ENCODE measurements at regions not wholly inside any gene's neighbourhood (a gene's known extent, or its start where the extent isn't known, plus 50 kb on each side); places are given as distances from the start of the nearest gene placed in this dataset.

DNA sequence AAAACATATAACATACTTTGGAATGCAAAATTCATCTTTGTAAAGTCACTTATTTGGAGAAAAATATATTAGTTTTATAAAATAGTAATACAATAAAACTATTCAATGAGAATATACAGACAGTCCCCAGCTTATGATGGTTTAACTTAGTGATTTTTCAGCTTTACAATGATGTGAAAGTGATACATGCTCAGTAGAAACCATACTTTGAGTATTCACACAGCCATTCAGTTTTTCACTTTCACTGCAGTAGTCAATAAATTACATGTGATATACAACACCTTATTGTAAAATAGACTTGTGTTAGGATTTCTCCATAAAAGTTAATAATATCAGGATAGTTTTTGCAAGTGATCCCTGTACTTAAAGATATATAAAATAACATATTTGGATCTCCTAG is 436.0 kb downstream of the CENPC start:
- no peaks in the 10 kb centered on the region for H3K36me3 ChIP-seq (replicated peaks in 1 of 2; ENCODE audit: control insufficient read depth in 1 of 2, insufficient read depth in 2 of 2, low read length in 2 of 2)
- H3K27ac ChIP-seq (ENCODE audit: extremely low read length, insufficient read depth, low read length): no peak overlapping the region
- no peaks in the 10 kb centered on the region for H3K9me3 ChIP-seq (ENCODE audit: low read length)
- no peaks in the 10 kb centered on the region for H3K4me1 ChIP-seq (ENCODE audit: insufficient read depth, low read length)
- no peak overlapping the region for H3K4me2 ChIP-seq (ENCODE audit: low read depth, low read length)
- no peak for TF ChIP-seq FOXA1 (IDR thresholded peaks at IDR 0.05)
- TF ChIP-seq FOXA1 (CRISPR knock-in tag; IDR thresholded peaks at IDR 0.05): no peak
- TF ChIP-seq ISL2 (CRISPR knock-in tag; IDR thresholded peaks at IDR 0.05): no peak
- TF ChIP-seq, protein P1, sequence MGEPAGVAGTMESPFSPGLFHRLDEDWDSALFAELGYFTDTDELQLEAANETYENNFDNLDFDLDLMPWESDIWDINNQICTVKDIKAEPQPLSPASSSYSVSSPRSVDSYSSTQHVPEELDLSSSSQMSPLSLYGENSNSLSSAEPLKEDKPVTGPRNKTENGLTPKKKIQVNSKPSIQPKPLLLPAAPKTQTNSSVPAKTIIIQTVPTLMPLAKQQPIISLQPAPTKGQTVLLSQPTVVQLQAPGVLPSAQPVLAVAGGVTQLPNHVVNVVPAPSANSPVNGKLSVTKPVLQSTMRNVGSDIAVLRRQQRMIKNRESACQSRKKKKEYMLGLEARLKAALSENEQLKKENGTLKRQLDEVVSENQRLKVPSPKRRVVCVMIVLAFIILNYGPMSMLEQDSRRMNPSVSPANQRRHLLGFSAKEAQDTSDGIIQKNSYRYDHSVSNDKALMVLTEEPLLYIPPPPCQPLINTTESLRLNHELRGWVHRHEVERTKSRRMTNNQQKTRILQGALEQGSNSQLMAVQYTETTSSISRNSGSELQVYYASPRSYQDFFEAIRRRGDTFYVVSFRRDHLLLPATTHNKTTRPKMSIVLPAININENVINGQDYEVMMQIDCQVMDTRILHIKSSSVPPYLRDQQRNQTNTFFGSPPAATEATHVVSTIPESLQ (CRISPR knock-in tag; conservative IDR thresholded peaks at IDR 0.05): no peak
- TF ChIP-seq RBM39 (IDR thresholded peaks at IDR 0.05; ENCODE audit: low read depth, low read length, poor library complexity, severe bottlenecking): no peak
- TF ChIP-seq, protein P2, sequence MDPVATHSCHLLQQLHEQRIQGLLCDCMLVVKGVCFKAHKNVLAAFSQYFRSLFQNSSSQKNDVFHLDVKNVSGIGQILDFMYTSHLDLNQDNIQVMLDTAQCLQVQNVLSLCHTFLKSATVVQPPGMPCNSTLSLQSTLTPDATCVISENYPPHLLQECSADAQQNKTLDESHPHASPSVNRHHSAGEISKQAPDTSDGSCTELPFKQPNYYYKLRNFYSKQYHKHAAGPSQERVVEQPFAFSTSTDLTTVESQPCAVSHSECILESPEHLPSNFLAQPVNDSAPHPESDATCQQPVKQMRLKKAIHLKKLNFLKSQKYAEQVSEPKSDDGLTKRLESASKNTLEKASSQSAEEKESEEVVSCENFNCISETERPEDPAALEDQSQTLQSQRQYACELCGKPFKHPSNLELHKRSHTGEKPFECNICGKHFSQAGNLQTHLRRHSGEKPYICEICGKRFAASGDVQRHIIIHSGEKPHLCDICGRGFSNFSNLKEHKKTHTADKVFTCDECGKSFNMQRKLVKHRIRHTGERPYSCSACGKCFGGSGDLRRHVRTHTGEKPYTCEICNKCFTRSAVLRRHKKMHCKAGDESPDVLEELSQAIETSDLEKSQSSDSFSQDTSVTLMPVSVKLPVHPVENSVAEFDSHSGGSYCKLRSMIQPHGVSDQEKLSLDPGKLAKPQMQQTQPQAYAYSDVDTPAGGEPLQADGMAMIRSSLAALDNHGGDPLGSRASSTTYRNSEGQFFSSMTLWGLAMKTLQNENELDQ (CRISPR knock-in tag; IDR thresholded peaks at IDR 0.05; ENCODE audit: borderline replicate concordance): no peak
- TF ChIP-seq, protein P3, sequence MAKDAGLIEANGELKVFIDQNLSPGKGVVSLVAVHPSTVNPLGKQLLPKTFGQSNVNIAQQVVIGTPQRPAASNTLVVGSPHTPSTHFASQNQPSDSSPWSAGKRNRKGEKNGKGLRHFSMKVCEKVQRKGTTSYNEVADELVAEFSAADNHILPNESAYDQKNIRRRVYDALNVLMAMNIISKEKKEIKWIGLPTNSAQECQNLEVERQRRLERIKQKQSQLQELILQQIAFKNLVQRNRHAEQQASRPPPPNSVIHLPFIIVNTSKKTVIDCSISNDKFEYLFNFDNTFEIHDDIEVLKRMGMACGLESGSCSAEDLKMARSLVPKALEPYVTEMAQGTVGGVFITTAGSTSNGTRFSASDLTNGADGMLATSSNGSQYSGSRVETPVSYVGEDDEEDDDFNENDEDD (CRISPR knock-in tag; IDR thresholded peaks at IDR 0.05; ENCODE audit: borderline replicate concordance): no peak
- no peak overlapping the region for H2AFZ ChIP-seq (ENCODE audit: low read length)
- BruUV-seq (replicated peaks): no TSS peak
- no peak overlapping the region for H3K4me3 ChIP-seq (replicated peaks in 1 of 3; ENCODE audit: insufficient read depth in 1 of 3, low read depth in 2 of 3, low read length in 3 of 3)
- H3K9ac ChIP-seq (ENCODE audit: insufficient read depth, low read depth, low read length): no peak overlapping the region
- no peaks in the 10 kb centered on the region for H3K27me3 ChIP-seq (ENCODE audit: control insufficient read depth in 1 of 2, insufficient read depth in 2 of 2, low read length in 2 of 2)
- FAIRE-seq (no peak), ATAC-seq (no peak), DNase-seq (ENCODE audit: low spot score) (no peak)
- ChIA-PET POLR2A (no interaction called here), CTCF (ENCODE audit: low intra/inter-chr PET ratio, low total read pairs) (no interaction called here)
- no peaks in the 10 kb centered on the region for H3K79me2 ChIP-seq (ENCODE audit: insufficient read depth, low read length)
- intact Hi-C loops (cut with micrococcal nuclease; ENCODE audit: unreplicated experiment) (no loop called here), in situ Hi-C loops (cut with HindIII; ENCODE audit: extremely low pct_ligation_motif_present, low pct_unique_long_range_greater_than_20kb) (loop anchor here (10.0 kb wide), 1 partner anchor 216 kb away; no protein-coding TSS in a partner anchor)
- H4K20me1 ChIP-seq (ENCODE audit: insufficient read depth, low read length): no peaks in the 10 kb centered on the region

Measured in HepG2 (cell line).